HG03135 (cell line): ENCODE measurements at regions not wholly inside any gene's neighbourhood (a gene's known extent, or its start where the extent isn't known, plus 50 kb on each side); places are given as distances from the start of the nearest gene placed in this dataset.
"Not testable (repeated sequence)": the region's sequence is repeated elsewhere in the genome, so short reads cannot be mapped to it uniquely, and the experiment has no call there.

Experiments used
- ATAC-seq: cut with Tn5 transposase; IDR thresholded peaks from one replicate; pipeline ENCODE4 v1.9.1; 2021; ENCODE audit warnings: mild to moderate bottlenecking, moderate library complexity; ENCODE audit not compliant: unreplicated experiment

GRCh38 chr1:118828038-118828437 lies 160.1 kb downstream of the TBX15 start:
- ATAC-seq = no peak

GRCh38 chr1:118827636-118828035 lies 160.5 kb downstream of the TBX15 start:
- ATAC-seq = no peak

GRCh38 chr1:118827207-118827606 lies 160.9 kb downstream of the TBX15 start:
- ATAC-seq = no peak

GRCh38 chr1:118826669-118827068 lies 161.5 kb downstream of the TBX15 start:
- ATAC-seq = no peak

- no peak for ATAC-seq
Observed at GRCh38 chr1:118825619-118826018, 162.5 kb downstream of the TBX15 start.

- ATAC-seq = no peak
Observed at GRCh38 chr1:118821801-118822200, 166.3 kb downstream of the TBX15 start.

- ATAC-seq = no peak
Observed at GRCh38 chr1:118820864-118821263, 167.3 kb downstream of the TBX15 start.

- no peak for ATAC-seq
Observed at GRCh38 chr1:118815909-118816308, 172.2 kb downstream of the TBX15 start.

- no peak for ATAC-seq
Observed at GRCh38 chr1:118812555-118812954, 175.6 kb downstream of the TBX15 start.

- no peak for ATAC-seq
Observed at GRCh38 chr1:118811156-118811555, 177.0 kb downstream of the TBX15 start.

- no peak for ATAC-seq
Observed at GRCh38 chr1:118809586-118809985, 178.6 kb downstream of the TBX15 start.

GRCh38 chr1:118803128-118803527 lies 185.0 kb downstream of the TBX15 start:
- ATAC-seq = not testable (repeated sequence)

- ATAC-seq = no peak
Observed at GRCh38 chr1:118791094-118791691, 196.9 kb downstream of the TBX15 start.

GRCh38 chr1:118788463-118788862 lies 199.7 kb downstream of the TBX15 start:
- ATAC-seq = no peak

- ATAC-seq = no peak
Observed at GRCh38 chr1:118786454-118787155, 201.5 kb downstream of the TBX15 start.

GRCh38 chr1:118785246-118785645 lies 202.9 kb downstream of the TBX15 start:
- no peak for ATAC-seq

GRCh38 chr1:118783095-118783758 lies 204.9 kb downstream of the TBX15 start:
- ATAC-seq = no peak

GRCh38 chr1:118773656-118774055 lies 214.5 kb downstream of the TBX15 start:
- ATAC-seq = no peak

- ATAC-seq = no peak
Observed at GRCh38 chr1:118767971-118768370, 220.2 kb downstream of the TBX15 start.

GRCh38 chr1:118753976-118754375 lies 234.2 kb downstream of the TBX15 start:
- ATAC-seq = no peak

GRCh38 chr1:118751166-118751565 lies 237.0 kb downstream of the TBX15 start:
- no peak for ATAC-seq

- ATAC-seq = no peak
Observed at GRCh38 chr1:118744420-118744819, 243.7 kb downstream of the TBX15 start.
